ENCODE measurements at regions not wholly inside any gene's neighbourhood (a gene's known extent, or its start where the extent isn't known, plus 50 kb on each side); places are given as distances from the start of the nearest gene placed in this dataset.

DNA sequence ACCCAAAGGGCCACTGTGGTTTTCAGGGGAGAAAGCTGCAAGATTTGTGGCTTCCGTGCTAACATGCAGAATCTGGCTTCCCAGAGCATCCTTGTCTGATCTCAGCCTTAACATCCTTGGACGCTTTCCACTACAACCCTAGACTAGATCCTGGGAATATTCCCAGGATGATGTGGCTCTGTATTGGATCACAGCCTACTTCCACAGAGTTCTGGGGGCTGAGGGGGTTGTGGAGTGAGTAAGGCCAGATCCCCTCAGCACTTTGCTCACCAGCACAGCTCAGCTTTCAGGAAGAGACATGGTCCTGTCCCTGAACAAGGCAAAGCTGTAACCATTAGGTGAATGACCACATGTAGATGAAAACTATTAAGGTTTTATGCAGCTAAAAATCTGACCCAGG, 241.3 kb upstream of the MYO3A start:
- Histone ChIP-seq H3K36me3 (no peaks in the 10 kb centered on the region), H3K9me3 (no peaks in the 10 kb centered on the region), H3K27me3 (no peaks in the 10 kb centered on the region), H3K4me1 (no peaks in the 10 kb centered on the region), H3K4me3 (no peak overlapping the region), H3K27ac (no peak overlapping the region)
- intact Hi-C loops (cut with DNase I), result no loop called here
- no peak for DNase-seq (ENCODE audit: extremely low spot score in 2 of 2)
- TF ChIP-seq POLR2AphosphoS5 (IDR thresholded peaks at IDR 0.05; ENCODE audit: insufficient read depth in 1 of 2, low read depth in 1 of 2) (no peak), POLR2A (IDR thresholded peaks at IDR 0.05) (no peak)
- TF ChIP-seq, protein P1, sequence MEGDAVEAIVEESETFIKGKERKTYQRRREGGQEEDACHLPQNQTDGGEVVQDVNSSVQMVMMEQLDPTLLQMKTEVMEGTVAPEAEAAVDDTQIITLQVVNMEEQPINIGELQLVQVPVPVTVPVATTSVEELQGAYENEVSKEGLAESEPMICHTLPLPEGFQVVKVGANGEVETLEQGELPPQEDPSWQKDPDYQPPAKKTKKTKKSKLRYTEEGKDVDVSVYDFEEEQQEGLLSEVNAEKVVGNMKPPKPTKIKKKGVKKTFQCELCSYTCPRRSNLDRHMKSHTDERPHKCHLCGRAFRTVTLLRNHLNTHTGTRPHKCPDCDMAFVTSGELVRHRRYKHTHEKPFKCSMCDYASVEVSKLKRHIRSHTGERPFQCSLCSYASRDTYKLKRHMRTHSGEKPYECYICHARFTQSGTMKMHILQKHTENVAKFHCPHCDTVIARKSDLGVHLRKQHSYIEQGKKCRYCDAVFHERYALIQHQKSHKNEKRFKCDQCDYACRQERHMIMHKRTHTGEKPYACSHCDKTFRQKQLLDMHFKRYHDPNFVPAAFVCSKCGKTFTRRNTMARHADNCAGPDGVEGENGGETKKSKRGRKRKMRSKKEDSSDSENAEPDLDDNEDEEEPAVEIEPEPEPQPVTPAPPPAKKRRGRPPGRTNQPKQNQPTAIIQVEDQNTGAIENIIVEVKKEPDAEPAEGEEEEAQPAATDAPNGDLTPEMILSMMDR (IDR thresholded peaks at IDR 0.05), result no peak

DNA sequence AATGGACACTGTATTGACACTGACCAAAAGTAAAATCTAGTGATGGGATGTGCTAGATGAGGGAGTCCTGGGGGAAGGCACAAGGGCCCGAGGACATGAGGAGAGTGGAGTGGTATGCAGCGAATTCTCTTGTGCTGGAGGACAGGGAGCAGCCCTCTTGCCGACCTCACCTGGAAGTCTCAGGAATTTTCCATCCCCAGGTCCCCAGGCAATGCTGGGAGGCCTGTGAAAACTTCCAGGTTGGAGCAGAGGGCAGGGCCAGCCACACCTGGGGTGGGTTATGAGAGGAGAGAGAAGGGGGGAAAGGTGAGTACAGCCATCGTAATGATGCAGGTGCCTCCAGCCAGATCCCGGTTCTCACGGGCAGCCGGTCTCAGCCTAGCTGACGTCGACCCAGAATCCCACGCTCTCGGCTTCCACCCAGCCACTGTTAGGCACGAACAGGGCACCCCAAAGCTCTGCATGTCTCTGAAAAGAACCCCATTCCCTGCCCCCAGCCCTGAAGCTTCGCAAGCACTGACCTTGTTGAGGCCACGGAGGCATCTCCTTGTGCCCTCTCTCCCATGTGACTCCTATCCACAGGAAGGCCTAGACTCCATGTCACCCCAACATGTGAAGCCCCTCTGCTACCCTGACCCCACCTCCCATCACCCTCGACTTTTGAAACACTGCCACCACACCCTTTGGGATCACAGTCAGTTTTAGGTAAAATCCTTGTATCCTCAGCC, 239.7 kb upstream of the MYO3A start:
- no peak overlapping the region for H3K4me3 ChIP-seq
- DNase-seq (ENCODE audit: extremely low spot score in 2 of 2), result no peak
- H3K27ac ChIP-seq, result no peak overlapping the region
- no peaks in the 10 kb centered on the region for H3K4me1 ChIP-seq
- TF ChIP-seq, protein P1 (IDR thresholded peaks at IDR 0.05), result no peak
- TF ChIP-seq POLR2A (IDR thresholded peaks at IDR 0.05) (no peak), POLR2AphosphoS5 (IDR thresholded peaks at IDR 0.05; ENCODE audit: insufficient read depth in 1 of 2, low read depth in 1 of 2) (no peak)
- H3K9me3 ChIP-seq, result no peaks in the 10 kb centered on the region
- intact Hi-C loops (cut with DNase I), result no loop called here
- no peaks in the 10 kb centered on the region for H3K27me3 ChIP-seq
- no peaks in the 10 kb centered on the region for H3K36me3 ChIP-seq

DNA sequence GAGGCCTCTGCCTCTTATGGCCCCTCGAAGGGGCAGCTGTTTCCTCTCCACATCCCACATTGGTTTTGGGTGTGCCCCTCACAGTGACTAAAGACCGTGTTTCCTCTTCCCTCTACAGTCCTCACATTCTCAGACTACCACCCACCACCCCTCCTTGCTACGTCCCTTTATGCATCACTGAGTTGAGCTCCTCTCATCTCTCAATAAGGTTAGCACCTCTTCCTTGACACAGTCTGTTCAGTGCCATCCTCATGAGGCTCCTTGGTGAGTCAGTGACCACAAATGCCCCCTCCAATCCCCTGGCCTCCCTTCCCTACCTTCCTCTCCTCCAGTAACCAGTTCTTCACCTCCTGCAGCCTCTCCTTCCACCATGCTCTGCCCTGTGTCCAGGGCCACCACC, 239.1 kb upstream of the MYO3A start:
- no peaks in the 10 kb centered on the region for H3K27me3 ChIP-seq
- no peak for TF ChIP-seq POLR2A (IDR thresholded peaks at IDR 0.05)
- TF ChIP-seq POLR2AphosphoS5 (IDR thresholded peaks at IDR 0.05; ENCODE audit: insufficient read depth in 1 of 2, low read depth in 1 of 2), result no peak
- TF ChIP-seq, protein P1 (IDR thresholded peaks at IDR 0.05), result no peak

DNA sequence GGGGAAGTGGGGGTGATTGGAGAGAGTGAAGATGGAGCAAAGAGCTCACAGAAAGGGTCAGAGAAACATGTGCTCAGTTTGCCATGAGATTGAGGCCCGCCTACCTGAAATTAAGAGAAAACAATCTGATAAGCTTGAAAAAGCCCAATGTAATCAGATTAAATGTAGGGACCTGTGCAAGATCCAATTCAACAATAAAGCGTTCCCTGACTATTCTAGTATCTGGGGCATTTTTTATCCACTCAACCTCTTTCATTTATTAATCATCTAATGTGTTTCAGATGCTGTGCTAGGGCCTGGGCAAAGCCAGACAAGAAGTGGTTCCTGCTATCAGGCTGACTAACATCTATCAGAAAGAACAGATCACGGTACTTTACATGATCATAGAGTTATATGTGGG, 238.4 kb upstream of the MYO3A start:
- H3K4me1 ChIP-seq, result no peaks in the 10 kb centered on the region
- no peaks in the 10 kb centered on the region for H3K27me3 ChIP-seq
- TF ChIP-seq POLR2A (IDR thresholded peaks at IDR 0.05) (no peak), POLR2AphosphoS5 (IDR thresholded peaks at IDR 0.05; ENCODE audit: insufficient read depth in 1 of 2, low read depth in 1 of 2) (no peak)
- TF ChIP-seq, protein P1 (IDR thresholded peaks at IDR 0.05), result no peak
- no peak overlapping the region for H3K4me3 ChIP-seq
- no peaks in the 10 kb centered on the region for H3K36me3 ChIP-seq
- H3K9me3 ChIP-seq, result no peaks in the 10 kb centered on the region
- no peak for DNase-seq (ENCODE audit: extremely low spot score in 2 of 2)
- H3K27ac ChIP-seq, result no peak overlapping the region
- intact Hi-C loops (cut with DNase I), result no loop called here

More for the DNA sequence above, 239.1 kb upstream of the MYO3A start:
- H3K27ac ChIP-seq, result no peak overlapping the region
- H3K4me1 ChIP-seq, result no peaks in the 10 kb centered on the region
- DNase-seq (ENCODE audit: extremely low spot score in 2 of 2), result no peak
- no peaks in the 10 kb centered on the region for H3K9me3 ChIP-seq
- intact Hi-C loops (cut with DNase I), result no loop called here
- no peak overlapping the region for H3K4me3 ChIP-seq
- H3K36me3 ChIP-seq, result no peaks in the 10 kb centered on the region

DNA sequence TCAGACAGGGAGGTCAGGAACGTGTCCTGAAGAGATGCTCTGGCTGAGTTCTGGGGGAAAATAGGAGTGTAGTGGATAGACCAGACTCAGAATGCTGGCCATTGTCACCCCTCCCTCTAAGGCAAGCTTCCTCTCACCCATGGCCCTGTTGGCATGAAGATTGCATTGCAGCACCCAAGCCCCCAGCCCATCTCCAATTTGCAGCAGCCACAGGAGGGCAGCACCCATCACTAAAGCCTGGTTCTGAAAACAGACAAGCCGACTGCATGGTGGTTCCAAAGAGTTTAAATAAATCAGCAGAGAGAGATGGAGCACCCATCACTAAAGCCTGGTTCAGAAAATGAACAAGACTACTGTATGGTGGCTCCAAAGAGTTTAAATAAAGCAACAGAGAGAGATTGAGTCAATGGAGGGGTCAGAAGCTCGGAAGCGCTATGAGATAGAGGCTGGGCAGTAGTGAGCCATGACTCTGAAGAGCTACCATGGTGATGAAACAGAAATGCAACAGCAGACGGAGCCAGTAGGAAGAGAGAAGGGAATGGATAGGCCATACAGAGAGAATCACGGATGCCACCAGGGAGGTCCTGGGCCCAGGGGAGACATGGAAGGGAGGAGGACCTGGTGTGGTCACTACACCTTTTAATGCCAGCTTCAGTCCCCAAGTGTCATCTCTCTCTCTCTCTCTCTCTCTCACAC, 237.9 kb upstream of the MYO3A start:
- Histone ChIP-seq H3K9me3 (no peaks in the 10 kb centered on the region), H3K4me1 (no peaks in the 10 kb centered on the region), H3K27me3 (no peaks in the 10 kb centered on the region), H3K27ac (no peak overlapping the region), H3K4me3 (no peak overlapping the region), H3K36me3 (no peaks in the 10 kb centered on the region)
- intact Hi-C loops (cut with DNase I), result no loop called here
- TF ChIP-seq POLR2AphosphoS5 (IDR thresholded peaks at IDR 0.05; ENCODE audit: insufficient read depth in 1 of 2, low read depth in 1 of 2) (no peak), POLR2A (IDR thresholded peaks at IDR 0.05) (no peak)
- DNase-seq (ENCODE audit: extremely low spot score in 2 of 2), result no peak
